ENCODE measurements at regions not wholly inside any gene's neighbourhood (a gene's known extent, or its start where the extent isn't known, plus 50 kb on each side); places are given as distances from the start of the nearest gene placed in this dataset.
"Not testable (repeated sequence)": the region's sequence is repeated elsewhere in the genome, so short reads cannot be mapped to it uniquely, and the experiment has no call there.

GRCh38 chr22:47329727-47330650 lies 567.5 kb downstream of the TBC1D22A start:
- no peak for DNase-seq

GRCh38 chr22:47328550-47329243 lies 566.2 kb downstream of the TBC1D22A start:
- DNase-seq, result no peak

- no peak for DNase-seq
These were observed 564.8 kb downstream of the TBC1D22A start for GRCh38 chr22:47327241-47327640.

GRCh38 chr22:47325249-47325648 lies 562.8 kb downstream of the TBC1D22A start:
- no peak for DNase-seq

- no peak for DNase-seq
These were observed 562.1 kb downstream of the TBC1D22A start for GRCh38 chr22:47324435-47324990.

- no peak for DNase-seq
These were observed 561.1 kb downstream of the TBC1D22A start for GRCh38 chr22:47323518-47323917.

GRCh38 chr22:47322854-47323253 lies 560.4 kb downstream of the TBC1D22A start:
- DNase-seq, result no peak

- no peak for DNase-seq
These were observed 558.1 kb downstream of the TBC1D22A start for GRCh38 chr22:47320560-47320959.

- DNase-seq, result no peak
These were observed 555.7 kb downstream of the TBC1D22A start for GRCh38 chr22:47318041-47318737.

GRCh38 chr22:47315862-47316419 lies 553.5 kb downstream of the TBC1D22A start:
- DNase-seq, result no peak

GRCh38 chr22:47310601-47311000 lies 548.2 kb downstream of the TBC1D22A start:
- no peak for DNase-seq

- DNase-seq, result no peak
These were observed 547.5 kb downstream of the TBC1D22A start for GRCh38 chr22:47309946-47310345.

- no peak for DNase-seq
These were observed 547.0 kb downstream of the TBC1D22A start for GRCh38 chr22:47309476-47309875.

GRCh38 chr22:47308886-47309285 lies 546.4 kb downstream of the TBC1D22A start:
- DNase-seq, result no peak

GRCh38 chr22:47307822-47308221 lies 545.4 kb downstream of the TBC1D22A start:
- no peak for DNase-seq

GRCh38 chr22:47307326-47307725 lies 544.9 kb downstream of the TBC1D22A start:
- no peak for DNase-seq

GRCh38 chr22:47304854-47305253 lies 542.4 kb downstream of the TBC1D22A start:
- DNase-seq, result no peak

GRCh38 chr22:47304191-47304831 lies 541.9 kb downstream of the TBC1D22A start:
- DNase-seq, result no peak

GRCh38 chr22:47303161-47303890 lies 540.9 kb downstream of the TBC1D22A start:
- DNase-seq, result no peak

GRCh38 chr22:47302587-47302986 lies 540.1 kb downstream of the TBC1D22A start:
- not testable (repeated sequence) for DNase-seq

- no peak for DNase-seq
These were observed 539.5 kb downstream of the TBC1D22A start for GRCh38 chr22:47301820-47302475.

Data from activated CD4-positive, alpha-beta T cell treated with anti-CD3 and anti-CD28 coated beads for 1 hour (primary cell).